ENCODE measurements at regions not wholly inside any gene's neighbourhood (a gene's known extent, or its start where the extent isn't known, plus 50 kb on each side); places are given as distances from the start of the nearest gene placed in this dataset.

DNA sequence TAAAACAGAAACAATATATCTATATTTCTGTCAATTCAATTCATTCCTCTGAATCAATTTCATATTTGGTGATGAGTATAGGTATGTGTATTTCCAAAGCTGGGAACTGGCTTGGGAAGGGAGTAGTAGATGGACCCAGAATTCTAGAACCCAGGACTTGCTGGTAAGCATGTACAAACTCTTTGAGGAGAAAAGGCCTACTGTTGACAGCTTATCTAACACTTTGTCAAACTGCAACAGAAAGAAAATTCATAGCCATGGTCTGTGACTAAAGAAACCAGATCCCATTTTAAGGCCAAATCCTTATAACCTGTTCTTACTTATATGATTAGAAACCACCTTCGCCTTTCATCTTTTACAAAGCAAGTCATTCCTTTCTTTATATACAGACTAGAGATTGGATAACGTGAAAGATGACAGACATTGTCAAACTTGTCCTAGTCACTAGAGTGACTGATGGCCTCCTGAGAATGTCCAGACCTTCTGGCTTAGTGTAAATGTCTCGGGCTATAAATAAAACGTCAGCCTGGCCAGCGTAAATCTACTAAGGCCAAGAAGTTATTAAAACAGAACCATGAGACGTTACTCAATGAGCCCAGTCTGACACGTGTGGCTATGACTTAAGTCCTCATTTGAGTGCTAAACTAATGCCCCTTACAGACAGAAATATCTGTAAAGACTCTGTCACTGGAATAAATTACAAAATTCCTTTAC, 152.3 kb downstream of the ALDH8A1 start (continued):
- no peak for TF ChIP-seq EP300 (IDR thresholded peaks at IDR 0.05; ENCODE audit: low read length)
- no peak for TF ChIP-seq SUPT5H (IDR thresholded peaks at IDR 0.05)
- no peak for TF ChIP-seq E2F3 (CRISPR knock-in tag; IDR thresholded peaks at IDR 0.05)
- TF ChIP-seq, protein P1, sequence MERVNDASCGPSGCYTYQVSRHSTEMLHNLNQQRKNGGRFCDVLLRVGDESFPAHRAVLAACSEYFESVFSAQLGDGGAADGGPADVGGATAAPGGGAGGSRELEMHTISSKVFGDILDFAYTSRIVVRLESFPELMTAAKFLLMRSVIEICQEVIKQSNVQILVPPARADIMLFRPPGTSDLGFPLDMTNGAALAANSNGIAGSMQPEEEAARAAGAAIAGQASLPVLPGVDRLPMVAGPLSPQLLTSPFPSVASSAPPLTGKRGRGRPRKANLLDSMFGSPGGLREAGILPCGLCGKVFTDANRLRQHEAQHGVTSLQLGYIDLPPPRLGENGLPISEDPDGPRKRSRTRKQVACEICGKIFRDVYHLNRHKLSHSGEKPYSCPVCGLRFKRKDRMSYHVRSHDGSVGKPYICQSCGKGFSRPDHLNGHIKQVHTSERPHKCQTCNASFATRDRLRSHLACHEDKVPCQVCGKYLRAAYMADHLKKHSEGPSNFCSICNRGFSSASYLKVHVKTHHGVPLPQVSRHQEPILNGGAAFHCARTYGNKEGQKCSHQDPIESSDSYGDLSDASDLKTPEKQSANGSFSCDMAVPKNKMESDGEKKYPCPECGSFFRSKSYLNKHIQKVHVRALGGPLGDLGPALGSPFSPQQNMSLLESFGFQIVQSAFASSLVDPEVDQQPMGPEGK (CRISPR knock-in tag; IDR thresholded peaks at IDR 0.05; ENCODE audit: borderline replicate concordance), result no peak
- no peak for TF ChIP-seq CBFB (CRISPR knock-in tag; IDR thresholded peaks at IDR 0.05)
- no peak for TF ChIP-seq E2F8 (IDR thresholded peaks at IDR 0.05; ENCODE audit: low read depth, partially characterized antibody)
- no peak for TF ChIP-seq MBD2 (IDR thresholded peaks at IDR 0.05; ENCODE audit: borderline replicate concordance, low read depth)
- no peak for TF ChIP-seq STAT6 (CRISPR knock-in tag; IDR thresholded peaks at IDR 0.05)
- no peak for TF ChIP-seq PCBP1 (IDR thresholded peaks at IDR 0.05; ENCODE audit: low read depth, low read length, poor library complexity, severe bottlenecking)
- TF ChIP-seq RFX7 (CRISPR knock-in tag; IDR thresholded peaks at IDR 0.05), result no peak
- no peak for TF ChIP-seq CEBPB (tag; IDR thresholded peaks at IDR 0.05)
- TF ChIP-seq MEF2D (tag; conservative IDR thresholded peaks at IDR 0.05; ENCODE audit: low read depth), result no peak
- TF ChIP-seq ZNF24 (IDR thresholded peaks at IDR 0.05), result no peak
